ENCODE measurements at regions not wholly inside any gene's neighbourhood (a gene's known extent, or its start where the extent isn't known, plus 50 kb on each side); places are given as distances from the start of the nearest gene placed in this dataset.

GRCh38 chr2:238552226-238552625 lies 125.5 kb downstream of the ASB1 start:
- Mint-ChIP-seq H3K4me3 (ENCODE audit: unreplicated experiment) (no peak overlapping the region), H3K4me1 (ENCODE audit: low read depth) (no peaks in the 10 kb centered on the region), H3K9me3 (ENCODE audit: low read depth) (peaks cover 11% of the 10 kb centered on the region), H3K27ac (ENCODE audit: unreplicated experiment) (no peak overlapping the region), H3K36me3 (ENCODE audit: low read depth) (peaks cover 1% of the 10 kb centered on the region), H3K27me3 (ENCODE audit: low read depth) (no peaks in the 10 kb centered on the region)
- no peak for DNase-seq (ENCODE audit: low spot score)
- TF ChIP-seq CTCF (IDR thresholded peaks at IDR 0.05), result no peak

GRCh38 chr2:238553159-238553558 lies 126.4 kb downstream of the ASB1 start:
- Mint-ChIP-seq H3K9me3 (ENCODE audit: low read depth) (peaks cover 7% of the 10 kb centered on the region), H3K36me3 (ENCODE audit: low read depth) (peaks cover 1% of the 10 kb centered on the region), H3K4me1 (ENCODE audit: low read depth) (no peaks in the 10 kb centered on the region), H3K27me3 (ENCODE audit: low read depth) (no peaks in the 10 kb centered on the region), H3K27ac (ENCODE audit: unreplicated experiment) (no peak overlapping the region), H3K4me3 (ENCODE audit: unreplicated experiment) (no peak overlapping the region)
- DNase-seq (ENCODE audit: low spot score), result no peak
- TF ChIP-seq CTCF (IDR thresholded peaks at IDR 0.05), result no peak

- no peak for DNase-seq (ENCODE audit: low spot score)
- TF ChIP-seq CTCF (IDR thresholded peaks at IDR 0.05), result no peak
- Mint-ChIP-seq H3K4me1 (ENCODE audit: low read depth) (no peaks in the 10 kb centered on the region), H3K4me3 (ENCODE audit: unreplicated experiment) (no peak overlapping the region), H3K27me3 (ENCODE audit: low read depth) (no peaks in the 10 kb centered on the region), H3K36me3 (ENCODE audit: low read depth) (peaks cover 1% of the 10 kb centered on the region), H3K9me3 (ENCODE audit: low read depth) (peaks cover 7% of the 10 kb centered on the region), H3K27ac (ENCODE audit: unreplicated experiment) (no peak overlapping the region)
Observed at GRCh38 chr2:238554468-238555315, 128.0 kb downstream of the ASB1 start.

- peaks cover 5% of the 10 kb centered on the region for H3K9me3 Mint-ChIP-seq (ENCODE audit: low read depth)
- no peak for DNase-seq (ENCODE audit: low spot score)
- TF ChIP-seq CTCF (IDR thresholded peaks at IDR 0.05), result no peak
- H3K4me1 Mint-ChIP-seq (ENCODE audit: low read depth), result no peaks in the 10 kb centered on the region
- no peak overlapping the region for H3K4me3 Mint-ChIP-seq (ENCODE audit: unreplicated experiment)
- peaks cover 5% of the 10 kb centered on the region for H3K27me3 Mint-ChIP-seq (ENCODE audit: low read depth)
- H3K36me3 Mint-ChIP-seq (ENCODE audit: low read depth), result peaks cover 1% of the 10 kb centered on the region
- H3K27ac Mint-ChIP-seq (ENCODE audit: unreplicated experiment), result no peak overlapping the region
Observed at GRCh38 chr2:238555786-238556542, 129.2 kb downstream of the ASB1 start.

GRCh38 chr2:238557431-238557830 lies 130.7 kb downstream of the ASB1 start:
- peaks cover 4% of the 10 kb centered on the region for H3K9me3 Mint-ChIP-seq (ENCODE audit: low read depth)
- no peak for TF ChIP-seq CTCF (IDR thresholded peaks at IDR 0.05)
- no peak overlapping the region for H3K4me3 Mint-ChIP-seq (ENCODE audit: unreplicated experiment)
- H3K36me3 Mint-ChIP-seq (ENCODE audit: low read depth), result peaks cover 1% of the 10 kb centered on the region
- no peak overlapping the region for H3K27ac Mint-ChIP-seq (ENCODE audit: unreplicated experiment)
- H3K4me1 Mint-ChIP-seq (ENCODE audit: low read depth), result no peaks in the 10 kb centered on the region
- DNase-seq (ENCODE audit: low spot score), result no peak
- peaks cover 11% of the 10 kb centered on the region for H3K27me3 Mint-ChIP-seq (ENCODE audit: low read depth)
